GM13977 (cell line): ENCODE measurements at regions not wholly inside any gene's neighbourhood (a gene's known extent, or its start where the extent isn't known, plus 50 kb on each side); places are given as distances from the start of the nearest gene placed in this dataset.

Experiments used
- DNase-seq: peaks from one replicate; pipeline ENCODE4 v3.0.0; 2012; ENCODE audit warnings: low spot score
- in situ Hi-C: fragments of 300-500 bp; cut with MboI; formaldehyde crosslinking; loops from one replicate; pipeline ENCODE4 v1.12.0; 2022; ENCODE audit warnings: low sequenced_read_pairs, low pct_unique_long_range_greater_than_20kb, mixed read lengths, inconsistent platforms; ENCODE audit not compliant: unreplicated experiment
- TF ChIP-seq, protein P1 (sequence below): IDR thresholded peaks from 2 replicates; pipeline ENCODE4 v1.5.1; 2012; ENCODE audit warnings: mild to moderate bottlenecking, control low read depth; ENCODE audit not compliant: insufficient read depth; ENCODE audit errors: extremely low read depth, missing control alignments

DNA sequence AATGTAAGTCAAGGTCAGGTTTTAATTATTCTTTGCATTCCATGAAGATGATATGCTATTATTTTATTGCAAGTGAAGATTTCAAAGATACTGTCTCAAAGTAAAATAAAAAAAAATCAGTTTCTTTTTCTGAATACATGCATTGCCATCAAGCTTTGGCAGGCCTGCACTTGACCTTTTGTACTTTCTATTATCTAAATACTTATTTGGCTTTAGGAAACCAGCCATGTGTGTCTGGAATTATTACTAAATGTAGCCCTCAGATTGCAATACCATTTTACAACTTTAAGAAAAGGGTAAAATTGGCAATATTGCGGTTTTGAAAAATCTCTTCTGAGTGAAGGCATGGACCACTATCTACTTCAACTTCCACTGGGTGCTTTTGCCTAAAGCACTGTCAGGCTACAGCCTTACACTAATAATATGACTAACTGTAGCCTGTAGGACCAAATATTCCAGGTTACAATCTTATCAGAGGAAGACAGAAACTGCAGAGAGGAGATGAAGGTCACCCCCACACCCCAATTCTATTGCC is 349.4 kb upstream of the DCBLD2 start:
- in situ Hi-C loops, result no loop called here
- TF ChIP-seq, protein P1, sequence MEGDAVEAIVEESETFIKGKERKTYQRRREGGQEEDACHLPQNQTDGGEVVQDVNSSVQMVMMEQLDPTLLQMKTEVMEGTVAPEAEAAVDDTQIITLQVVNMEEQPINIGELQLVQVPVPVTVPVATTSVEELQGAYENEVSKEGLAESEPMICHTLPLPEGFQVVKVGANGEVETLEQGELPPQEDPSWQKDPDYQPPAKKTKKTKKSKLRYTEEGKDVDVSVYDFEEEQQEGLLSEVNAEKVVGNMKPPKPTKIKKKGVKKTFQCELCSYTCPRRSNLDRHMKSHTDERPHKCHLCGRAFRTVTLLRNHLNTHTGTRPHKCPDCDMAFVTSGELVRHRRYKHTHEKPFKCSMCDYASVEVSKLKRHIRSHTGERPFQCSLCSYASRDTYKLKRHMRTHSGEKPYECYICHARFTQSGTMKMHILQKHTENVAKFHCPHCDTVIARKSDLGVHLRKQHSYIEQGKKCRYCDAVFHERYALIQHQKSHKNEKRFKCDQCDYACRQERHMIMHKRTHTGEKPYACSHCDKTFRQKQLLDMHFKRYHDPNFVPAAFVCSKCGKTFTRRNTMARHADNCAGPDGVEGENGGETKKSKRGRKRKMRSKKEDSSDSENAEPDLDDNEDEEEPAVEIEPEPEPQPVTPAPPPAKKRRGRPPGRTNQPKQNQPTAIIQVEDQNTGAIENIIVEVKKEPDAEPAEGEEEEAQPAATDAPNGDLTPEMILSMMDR, result no peak
- DNase-seq, result no peak

DNA sequence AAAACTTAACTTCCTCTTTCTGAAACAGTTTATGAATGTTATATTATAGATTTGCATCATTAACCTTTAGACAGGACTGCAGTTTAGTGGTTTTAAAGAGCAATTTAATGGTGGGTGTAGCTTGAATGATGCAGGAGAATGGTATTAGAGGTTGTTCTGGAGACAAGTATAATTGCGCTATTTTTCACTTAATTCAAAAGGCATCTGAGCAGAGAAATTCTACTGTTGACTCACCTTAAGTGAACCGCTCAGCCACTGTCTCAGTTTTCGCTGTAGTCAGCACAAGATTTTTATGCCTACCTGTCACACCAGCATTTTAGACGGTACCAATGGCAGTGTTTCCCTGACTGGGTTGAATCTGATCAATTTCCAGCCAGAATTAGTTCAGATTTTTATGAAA is 348.8 kb upstream of the DCBLD2 start:
- TF ChIP-seq, protein P1, result no peak
- in situ Hi-C loops, result no loop called here
- no peak for DNase-seq

DNA sequence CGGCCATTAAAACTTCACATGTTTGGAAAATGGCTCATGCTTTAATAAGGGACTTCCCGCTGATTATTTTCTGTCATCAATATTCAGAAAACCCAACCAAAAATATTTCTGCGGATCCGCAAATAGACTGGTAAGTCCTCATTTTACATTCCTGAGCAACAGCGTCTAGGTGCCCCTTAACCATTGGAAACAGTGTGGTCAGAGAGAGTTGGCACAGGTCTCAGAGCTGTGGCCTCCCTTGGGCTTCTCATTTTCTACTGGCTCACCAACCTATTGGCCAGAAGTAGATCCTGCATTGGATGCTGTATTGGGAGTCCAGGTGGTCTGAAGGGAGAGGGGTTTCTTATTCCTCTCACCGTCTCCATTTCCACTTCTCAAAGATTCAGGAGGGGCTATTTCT is 348.1 kb upstream of the DCBLD2 start:
- no peak for DNase-seq
- in situ Hi-C loops, result no loop called here
- TF ChIP-seq, protein P1, result no peak

DNA sequence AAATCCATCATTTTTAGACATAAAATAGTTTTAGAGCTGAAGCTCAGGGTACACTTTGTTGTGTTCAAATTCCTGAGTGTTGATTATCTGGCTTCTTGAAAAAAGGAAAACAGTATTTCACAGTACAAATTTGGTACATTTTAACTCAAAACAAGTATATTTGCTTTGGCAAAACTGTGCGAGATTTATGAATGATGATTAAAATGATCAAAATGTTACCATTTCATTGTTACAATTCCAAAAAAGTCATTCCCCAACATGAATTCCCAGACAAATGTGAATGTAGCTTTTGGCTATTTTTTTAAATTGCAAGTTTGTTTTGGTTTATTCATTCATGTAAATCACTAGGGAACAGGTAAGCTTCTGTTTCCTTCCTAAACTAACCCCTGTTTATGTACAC is 347.4 kb upstream of the DCBLD2 start:
- in situ Hi-C loops, result no loop called here
- TF ChIP-seq, protein P1, result no peak
- DNase-seq, result no peak

DNA sequence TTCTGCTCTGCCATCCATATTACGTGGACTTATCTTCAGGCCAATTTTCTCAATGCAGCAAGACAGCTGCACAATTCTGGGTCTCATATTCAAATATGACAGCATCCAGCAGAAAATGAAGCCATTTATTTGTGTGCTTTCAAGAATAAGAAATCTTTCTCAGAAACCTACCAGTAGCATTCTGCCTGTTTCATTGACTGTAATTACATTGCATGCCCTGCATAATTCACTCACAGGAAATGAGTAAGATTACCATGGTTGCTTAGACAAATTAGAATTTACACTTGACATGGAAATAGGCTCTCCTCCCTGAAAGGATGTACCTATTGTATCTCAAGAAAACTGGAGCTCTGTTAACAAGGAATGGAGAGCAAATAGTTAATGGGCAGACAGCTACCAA is 346.6 kb upstream of the DCBLD2 start:
- DNase-seq, result no peak
- in situ Hi-C loops, result no loop called here
- TF ChIP-seq, protein P1, result no peak

DNA sequence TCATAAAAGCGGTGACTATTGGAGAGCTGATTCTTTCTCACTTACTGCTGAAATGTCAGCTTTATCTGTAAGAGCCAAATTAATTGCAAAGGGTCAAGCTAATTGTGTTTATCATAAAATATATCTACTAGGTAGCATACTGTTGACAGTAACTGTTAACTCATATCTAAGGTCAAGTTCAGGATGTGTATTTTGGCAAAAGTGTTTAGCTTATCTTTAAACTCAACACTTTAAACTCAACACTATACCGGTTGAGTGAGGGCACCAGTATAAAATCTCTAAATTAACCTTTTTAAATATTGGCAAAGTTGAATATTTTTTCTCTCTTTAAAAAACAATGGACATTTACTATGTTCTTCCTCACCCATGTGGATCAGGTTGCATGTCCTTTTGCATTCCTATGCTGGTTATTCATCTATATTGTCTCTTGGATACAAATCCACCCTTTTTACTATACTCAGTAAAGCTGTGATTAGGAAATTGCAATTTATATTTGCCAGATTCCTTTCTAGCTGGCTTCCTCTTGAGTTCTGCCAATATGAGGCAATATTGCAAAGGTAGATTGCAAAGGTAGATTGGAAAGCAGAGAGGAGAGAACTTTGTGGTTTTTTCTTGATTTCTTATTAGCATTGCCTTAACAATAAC is 344.6 kb upstream of the DCBLD2 start:
- no peak for DNase-seq
- in situ Hi-C loops, result no loop called here
- TF ChIP-seq, protein P1, result no peak
